LNCaP clone FGC (cell line): ENCODE measurements at regions not wholly inside any gene's neighbourhood (a gene's known extent, or its start where the extent isn't known, plus 50 kb on each side); places are given as distances from the start of the nearest gene placed in this dataset.

ENCODE experiments used
- DNase-seq: peaks from one replicate; pipeline ENCODE4 v3.0.0-alpha.2; 2011; ENCODE audit warnings: low read depth
- H3K4me3 ChIP-seq: 2 replicates; pipeline ENCODE4 v1.5.1; 2011; ENCODE audit warnings: mild to moderate bottlenecking, low read depth, low read length, control low read depth
- CTCF ChIP-seq: IDR thresholded peaks from 2 replicates; pipeline ENCODE4 v1.5.1; 2012; ENCODE audit warnings: mild to moderate bottlenecking; ENCODE audit not compliant: control insufficient read depth, insufficient read depth; ENCODE audit errors: extremely low read depth

- DNase-seq, result no peak
- H3K4me3 ChIP-seq, result no peak overlapping the region
- TF ChIP-seq CTCF, result no peak
Measured at GRCh38 chr4:117421706-117422105, 336.3 kb upstream of the TRAM1L1 start.

GRCh38 chr4:117422297-117422696, 336.9 kb upstream of the TRAM1L1 start:
- TF ChIP-seq CTCF, result no peak
- no peak overlapping the region for H3K4me3 ChIP-seq
- DNase-seq, result no peak

GRCh38 chr4:117425636-117426035, 340.3 kb upstream of the TRAM1L1 start:
- no peak for TF ChIP-seq CTCF
- DNase-seq, result no peak
- H3K4me3 ChIP-seq, result no peak overlapping the region

- TF ChIP-seq CTCF, result no peak
- DNase-seq, result no peak
- no peak overlapping the region for H3K4me3 ChIP-seq
Measured at GRCh38 chr4:117428536-117428935, 343.2 kb upstream of the TRAM1L1 start.

- H3K4me3 ChIP-seq, result no peak overlapping the region
- no peak for DNase-seq
- TF ChIP-seq CTCF, result no peak
Measured at GRCh38 chr4:117429061-117429460, 343.7 kb upstream of the TRAM1L1 start.

- no peak for DNase-seq
- no peak overlapping the region for H3K4me3 ChIP-seq
- no peak for TF ChIP-seq CTCF
Measured at GRCh38 chr4:117429506-117429905, 344.1 kb upstream of the TRAM1L1 start.

GRCh38 chr4:117434424-117434823, 349.0 kb upstream of the TRAM1L1 start:
- TF ChIP-seq CTCF, result no peak
- H3K4me3 ChIP-seq, result no peak overlapping the region
- no peak for DNase-seq
